ENCODE measurements at regions not wholly inside any gene's neighbourhood (a gene's known extent, or its start where the extent isn't known, plus 50 kb on each side); places are given as distances from the start of the nearest gene placed in this dataset.
A peak's percentile ranks its signal among the peaks of the same experiment; 100 is the strongest.

DNA sequence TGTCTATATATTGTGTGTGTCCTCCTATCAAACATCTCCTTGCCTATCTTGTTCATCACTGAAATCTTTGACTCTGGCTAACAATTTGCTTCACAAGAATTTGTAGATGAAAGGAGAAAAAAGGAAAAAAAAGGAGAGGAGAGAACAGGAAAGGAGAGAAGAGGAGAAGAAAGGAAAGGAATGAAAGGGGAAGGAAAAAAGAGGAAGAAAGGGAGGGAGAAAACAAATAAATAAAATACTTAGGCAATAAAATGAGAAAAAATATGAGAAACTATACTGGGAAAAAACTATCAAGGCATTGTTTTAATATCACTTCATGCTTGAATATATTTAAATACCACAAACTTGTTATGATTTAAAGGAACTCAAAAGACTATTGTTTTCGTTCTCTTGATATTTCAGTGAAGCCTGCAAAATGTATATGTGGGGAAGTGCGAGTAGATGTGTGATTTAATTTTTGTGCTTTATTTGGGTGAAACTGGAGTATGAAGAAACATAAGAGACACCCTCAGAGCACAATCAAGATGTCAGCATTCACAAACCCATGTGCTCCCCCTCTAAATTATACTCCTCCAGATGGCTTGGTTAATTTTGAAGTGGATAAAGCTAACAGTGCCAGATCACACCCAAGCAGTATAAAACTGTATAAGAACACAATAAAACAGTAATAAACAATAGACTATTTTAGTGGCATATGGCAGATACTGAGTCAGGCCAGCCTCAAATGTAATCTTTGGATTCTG, 205.7 kb upstream of the SAMSN1 start (continued):
- TF ChIP-seq XRCC5 (IDR thresholded peaks at IDR 0.05; ENCODE audit: low read depth, low read length) (no peak), TRIM28 (IDR thresholded peaks at IDR 0.05) (no peak), BHLHE40 (IDR thresholded peaks at IDR 0.05; ENCODE audit: low read length) (no peak), FOXJ2 (tag; IDR thresholded peaks at IDR 0.05) (no peak), TFAM (CRISPR knock-in tag; conservative IDR thresholded peaks at IDR 0.05) (no peak), SMAD2 (IDR thresholded peaks at IDR 0.05; ENCODE audit: low read depth, low read length) (no peak), HDAC6 (IDR thresholded peaks at IDR 0.05; ENCODE audit: low read depth, low read length) (no peak), ZNF586 (CRISPR knock-in tag; conservative IDR thresholded peaks at IDR 0.05) (no peak), MYC (IDR thresholded peaks at IDR 0.05; ENCODE audit: low read depth, low read length) (peak; percentile 56; the same call in 1 of the 2 replicates), MYC (CRISPR knock-in tag; IDR thresholded peaks at IDR 0.05; ENCODE audit: borderline replicate concordance, low read depth) (no peak), CREB1 (IDR thresholded peaks at IDR 0.05) (no peak), CREB1 (CRISPR knock-in tag; IDR thresholded peaks at IDR 0.05) (no peak), KHSRP (IDR thresholded peaks at IDR 0.05) (no peak)

DNA sequence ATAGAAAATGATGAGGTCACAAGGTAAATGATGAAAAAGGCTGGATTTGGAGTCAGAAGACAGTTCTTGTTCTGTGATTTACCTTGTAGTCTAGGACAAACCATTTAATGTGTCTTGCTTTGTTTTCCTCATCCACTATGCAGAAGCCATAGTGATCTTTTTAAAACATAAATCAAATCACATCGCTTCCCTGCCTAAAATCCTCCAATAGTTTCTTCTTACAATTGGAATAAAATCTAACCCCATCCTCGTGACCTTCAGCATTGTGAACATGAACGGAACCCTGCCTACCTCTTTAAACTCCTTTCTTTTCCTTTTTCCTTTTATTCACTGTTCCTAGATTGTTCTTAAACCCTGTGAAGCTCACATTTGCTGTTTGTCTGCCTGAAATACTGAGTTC, 204.9 kb upstream of the SAMSN1 start:
- H3K79me2 ChIP-seq (ENCODE audit: control insufficient read depth, insufficient read depth, low read length) = peaks cover 99% of the 10 kb centered on the region
- no peaks in the 10 kb centered on the region for H3K9me1 ChIP-seq (ENCODE audit: control insufficient read depth, insufficient read depth, low read length)
- ChIA-PET CTCF (ENCODE audit: low intra/inter-chr PET ratio) (no interaction called here), POLR2A (no interaction called here)
- H4K20me1 ChIP-seq (replicated peaks; ENCODE audit: control insufficient read depth, insufficient read depth, low read length) = no peaks in the 10 kb centered on the region
- H3K9ac ChIP-seq (ENCODE audit: insufficient read depth in 1 of 2, low read depth in 2 of 2, low read length in 2 of 2) = peak overlapping the region in 1 of 2 experiments; percentile 69; a peak in 2 of 4 replicates
- H3K27ac ChIP-seq (ENCODE audit: extremely low read depth, low read depth, low read length) = peak overlapping the region; percentile 92
- FAIRE-seq (no peak), ATAC-seq (no peak), DNase-seq (ENCODE audit: extremely low read depth in 1 of 4, low spot score in 3 of 4) (no peak)
- 0 out of 2 replicates have a peak overlapping the region, but pooled peaks have one; percentile 36 for H2AFZ ChIP-seq (ENCODE audit: low read depth, low read length)
- H3K4me3 ChIP-seq = peak overlapping the region; percentile 35
- H3K4me2 ChIP-seq (ENCODE audit: insufficient read depth, low read length) = peak overlapping the region; percentile 82
- intact Hi-C loops (cut with micrococcal nuclease) (loop anchor here (5.0 to 10.0 kb wide), 5 partner anchors 74 to 984 kb away; no protein-coding TSS in a partner anchor), in situ Hi-C loops (cut with MboI) (loop anchor here (5.0 kb wide), 1 partner anchor 74 kb away; no protein-coding TSS in a partner anchor)
- H3K27me3 ChIP-seq (ENCODE audit: control insufficient read depth in 2 of 2, insufficient read depth in 2 of 2, low read length in 2 of 2) = no peaks in the 10 kb centered on the region
- BruUV-seq (replicated peaks) = no TSS peak
- 6% methylated on average over 3 of the region's 3 CpGs for WGBS (ENCODE audit: insufficient coverage, low coverage, missing lambda C conversion rate)
- H3K36me3 ChIP-seq (ENCODE audit: control insufficient read depth, insufficient read depth, low read length) = peaks cover 23% of the 10 kb centered on the region
- peaks cover 9 to 31% of the 10 kb centered on the region in 2 experiments; a peak in 4 of 5 replicates for H3K4me1 ChIP-seq (replicated peaks in 1 of 2; ENCODE audit: control insufficient read depth in 2 of 2, insufficient read depth in 2 of 2, low read length in 2 of 2)
- no peaks in the 10 kb centered on the region for H3K9me3 ChIP-seq (replicated peaks; ENCODE audit: control insufficient read depth, insufficient read depth, low read depth, low read length)
- TF ChIP-seq MAFK (IDR thresholded peaks at IDR 0.05; ENCODE audit: low read length) (no peak), CREM (IDR thresholded peaks at IDR 0.05; ENCODE audit: low read depth) (no peak), RBFOX2 (IDR thresholded peaks at IDR 0.05; ENCODE audit: low read depth, low read length) (peak; percentile 30; the same call in 1 of the 2 replicates), ELF1 (tag; IDR thresholded peaks at IDR 0.05) (no peak), COPS2 (conservative IDR thresholded peaks at IDR 0.05) (no peak)
- TF ChIP-seq, protein P1, sequence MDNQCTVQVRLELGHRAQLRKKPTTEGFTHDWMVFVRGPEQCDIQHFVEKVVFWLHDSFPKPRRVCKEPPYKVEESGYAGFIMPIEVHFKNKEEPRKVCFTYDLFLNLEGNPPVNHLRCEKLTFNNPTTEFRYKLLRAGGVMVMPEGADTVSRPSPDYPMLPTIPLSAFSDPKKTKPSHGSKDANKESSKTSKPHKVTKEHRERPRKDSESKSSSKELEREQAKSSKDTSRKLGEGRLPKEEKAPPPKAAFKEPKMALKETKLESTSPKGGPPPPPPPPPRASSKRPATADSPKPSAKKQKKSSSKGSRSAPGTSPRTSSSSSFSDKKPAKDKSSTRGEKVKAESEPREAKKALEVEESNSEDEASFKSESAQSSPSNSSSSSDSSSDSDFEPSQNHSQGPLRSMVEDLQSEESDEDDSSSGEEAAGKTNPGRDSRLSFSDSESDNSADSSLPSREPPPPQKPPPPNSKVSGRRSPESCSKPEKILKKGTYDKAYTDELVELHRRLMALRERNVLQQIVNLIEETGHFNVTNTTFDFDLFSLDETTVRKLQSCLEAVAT (IDR thresholded peaks at IDR 0.05) = peak; percentile 76 to 77; a peak in 3 of 4 replicates
- TF ChIP-seq, protein P2, sequence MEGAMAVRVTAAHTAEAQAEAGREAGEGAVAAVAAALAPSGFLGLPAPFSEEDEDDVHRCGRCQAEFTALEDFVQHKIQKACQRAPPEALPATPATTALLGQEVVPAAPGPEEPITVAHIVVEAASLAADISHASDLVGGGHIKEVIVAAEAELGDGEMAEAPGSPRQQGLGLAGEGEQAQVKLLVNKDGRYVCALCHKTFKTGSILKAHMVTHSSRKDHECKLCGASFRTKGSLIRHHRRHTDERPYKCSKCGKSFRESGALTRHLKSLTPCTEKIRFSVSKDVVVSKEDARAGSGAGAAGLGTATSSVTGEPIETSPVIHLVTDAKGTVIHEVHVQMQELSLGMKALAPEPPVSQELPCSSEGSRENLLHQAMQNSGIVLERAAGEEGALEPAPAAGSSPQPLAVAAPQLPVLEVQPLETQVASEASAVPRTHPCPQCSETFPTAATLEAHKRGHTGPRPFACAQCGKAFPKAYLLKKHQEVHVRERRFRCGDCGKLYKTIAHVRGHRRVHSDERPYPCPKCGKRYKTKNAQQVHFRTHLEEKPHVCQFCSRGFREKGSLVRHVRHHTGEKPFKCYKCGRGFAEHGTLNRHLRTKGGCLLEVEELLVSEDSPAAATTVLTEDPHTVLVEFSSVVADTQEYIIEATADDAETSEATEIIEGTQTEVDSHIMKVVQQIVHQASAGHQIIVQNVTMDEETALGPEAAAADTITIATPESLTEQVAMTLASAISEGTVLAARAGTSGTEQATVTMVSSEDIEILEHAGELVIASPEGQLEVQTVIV (CRISPR knock-in tag; IDR thresholded peaks at IDR 0.05; ENCODE audit: borderline replicate concordance) = 0 out of 2 replicates have a peak, but pooled peaks have one; percentile 27

All from K562 (cell line).